DMS79 treated with DMSO at 0.1 percent for 48 hours (cell line): ENCODE measurements at regions not wholly inside any gene's neighbourhood (a gene's known extent, or its start where the extent isn't known, plus 50 kb on each side); places are given as distances from the start of the nearest gene placed in this dataset.
"Not testable (repeated sequence)": the region's sequence is repeated elsewhere in the genome, so short reads cannot be mapped to it uniquely, and the experiment has no call there.

Source experiments
- DNase-seq: peaks from one replicate; lab custom pipeline; 2025; lab: John Stamatoyannopoulos, UW

- no peak for DNase-seq
Measured at GRCh38 chr3:70631716-70632307, 319.4 kb upstream of the MDFIC2 start.

- no peak for DNase-seq
Measured at GRCh38 chr3:70621451-70621850, 309.0 kb upstream of the MDFIC2 start.

- DNase-seq: no peak
Measured at GRCh38 chr3:70620956-70621355, 308.5 kb upstream of the MDFIC2 start.

GRCh38 chr3:70620367-70620766 lies 307.9 kb upstream of the MDFIC2 start:
- DNase-seq: no peak

- DNase-seq: no peak
Measured at GRCh38 chr3:70618151-70618550, 305.7 kb upstream of the MDFIC2 start.

- DNase-seq: not testable (repeated sequence)
Measured at GRCh38 chr3:70617349-70617748, 304.9 kb upstream of the MDFIC2 start.

GRCh38 chr3:70615286-70615685 lies 302.8 kb upstream of the MDFIC2 start:
- no peak for DNase-seq

GRCh38 chr3:70614111-70614510 lies 301.7 kb upstream of the MDFIC2 start:
- DNase-seq: no peak

GRCh38 chr3:70612920-70613319 lies 300.5 kb upstream of the MDFIC2 start:
- no peak for DNase-seq

GRCh38 chr3:70611667-70612277 lies 299.3 kb upstream of the MDFIC2 start:
- not testable (repeated sequence) for DNase-seq

GRCh38 chr3:70608434-70608833 lies 296.0 kb upstream of the MDFIC2 start:
- no peak for DNase-seq

GRCh38 chr3:70607469-70607868 lies 295.0 kb upstream of the MDFIC2 start:
- DNase-seq: no peak

GRCh38 chr3:70606018-70606417 lies 293.6 kb upstream of the MDFIC2 start:
- DNase-seq: no peak

- no peak for DNase-seq
Measured at GRCh38 chr3:70603103-70603502, 290.7 kb upstream of the MDFIC2 start.

GRCh38 chr3:70597312-70597711 lies 284.9 kb upstream of the MDFIC2 start:
- no peak for DNase-seq

GRCh38 chr3:70583682-70584081 lies 271.2 kb upstream of the MDFIC2 start:
- no peak for DNase-seq

- DNase-seq: no peak
Measured at GRCh38 chr3:70582803-70583202, 270.4 kb upstream of the MDFIC2 start.

- no peak for DNase-seq
Measured at GRCh38 chr3:70580021-70580420, 267.6 kb upstream of the MDFIC2 start.

GRCh38 chr3:70571696-70572095 lies 259.3 kb upstream of the MDFIC2 start:
- DNase-seq: no peak

- no peak for DNase-seq
Measured at GRCh38 chr3:70570584-70570983, 258.1 kb upstream of the MDFIC2 start.

GRCh38 chr3:70568626-70569025 lies 256.2 kb upstream of the MDFIC2 start:
- DNase-seq: no peak

- no peak for DNase-seq
Measured at GRCh38 chr3:70565861-70566260, 253.4 kb upstream of the MDFIC2 start.

GRCh38 chr3:70564552-70564951 lies 252.1 kb upstream of the MDFIC2 start:
- no peak for DNase-seq

- no peak for DNase-seq
Measured at GRCh38 chr3:70561796-70562195, 249.4 kb upstream of the MDFIC2 start.
